ENCODE measurements at regions not wholly inside any gene's neighbourhood (a gene's known extent, or its start where the extent isn't known, plus 50 kb on each side); places are given as distances from the start of the nearest gene placed in this dataset.

- TF ChIP-seq, protein P1, sequence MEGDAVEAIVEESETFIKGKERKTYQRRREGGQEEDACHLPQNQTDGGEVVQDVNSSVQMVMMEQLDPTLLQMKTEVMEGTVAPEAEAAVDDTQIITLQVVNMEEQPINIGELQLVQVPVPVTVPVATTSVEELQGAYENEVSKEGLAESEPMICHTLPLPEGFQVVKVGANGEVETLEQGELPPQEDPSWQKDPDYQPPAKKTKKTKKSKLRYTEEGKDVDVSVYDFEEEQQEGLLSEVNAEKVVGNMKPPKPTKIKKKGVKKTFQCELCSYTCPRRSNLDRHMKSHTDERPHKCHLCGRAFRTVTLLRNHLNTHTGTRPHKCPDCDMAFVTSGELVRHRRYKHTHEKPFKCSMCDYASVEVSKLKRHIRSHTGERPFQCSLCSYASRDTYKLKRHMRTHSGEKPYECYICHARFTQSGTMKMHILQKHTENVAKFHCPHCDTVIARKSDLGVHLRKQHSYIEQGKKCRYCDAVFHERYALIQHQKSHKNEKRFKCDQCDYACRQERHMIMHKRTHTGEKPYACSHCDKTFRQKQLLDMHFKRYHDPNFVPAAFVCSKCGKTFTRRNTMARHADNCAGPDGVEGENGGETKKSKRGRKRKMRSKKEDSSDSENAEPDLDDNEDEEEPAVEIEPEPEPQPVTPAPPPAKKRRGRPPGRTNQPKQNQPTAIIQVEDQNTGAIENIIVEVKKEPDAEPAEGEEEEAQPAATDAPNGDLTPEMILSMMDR (IDR thresholded peaks at IDR 0.05 in 8 of 11, conservative IDR thresholded peaks at IDR 0.05 in 3 of 11): no peak
- TF ChIP-seq POLR2A (IDR thresholded peaks at IDR 0.05): no peak
- TF ChIP-seq POLR2AphosphoS5 (IDR thresholded peaks at IDR 0.05): no peak
Measured at GRCh38 chr3:115402651-115403050, 220.7 kb upstream of the GAP43 start.

All from spleen (tissue), 7 donors.